HCT116 (cell line): ENCODE measurements at regions not wholly inside any gene's neighbourhood (a gene's known extent, or its start where the extent isn't known, plus 50 kb on each side); places are given as distances from the start of the nearest gene placed in this dataset.

Experiments
- ATAC-seq: fragments of 200-7000 bp; cut with Tn5 transposase; 2 replicates; pipeline ENCODE4 v1.9.1; 2020; ENCODE audit warnings: mild to moderate bottlenecking, moderate library complexity
- BruUV-seq: library from RNA; stranded (reverse); fragments of 400-500 nt; replicated peaks from 2 replicates; lab custom pipeline; 2021; lab: Mats Ljungman, UMichigan
- CTCF ChIA-PET: fragments of 300-600 bp; sonication (Branson Sonifier 250); formaldehyde crosslinking; loops from one replicate; lab custom pipeline; 2021; ENCODE audit warnings: antibody characterized with exemption; lab: Charles Lee
- POLR2A ChIA-PET: fragments of 300-600, 350-600 bp; sonication (Branson Sonifier 250); formaldehyde crosslinking; loops from one replicate; lab custom pipeline; 2021; ENCODE audit warnings: antibody characterized with exemption; lab: Charles Lee
- RAD21 ChIA-PET, 2 experiments: fragments of 300-600 bp; sonication (Branson Sonifier 250); formaldehyde crosslinking; loops; one replicate each; lab custom pipeline; 2023; ENCODE audit warnings: low total read pairs in 2 of 2; ENCODE audit not compliant: uncharacterized antibody in 2 of 2, unreplicated experiment in 2 of 2, low non-redundant PET in 1 of 2; lab: Charles Lee
- DNase-seq: peaks from one replicate; pipeline ENCODE4 v3.0.0-alpha.2; 2010; ENCODE audit warnings: low read depth, low spot score
- H2AFZ ChIP-seq: fragments of 200-600 bp; shearing (Covaris generic), sonication (generic); 2 replicates; pipeline ENCODE4 v1.6.1; 2017; ENCODE audit warnings: low read depth, mixed run types, mixed read lengths, antibody characterized with exemption, low read length; ENCODE audit not compliant: poor library complexity, severe bottlenecking
- H3K27ac ChIP-seq: 2 replicates; pipeline ENCODE4 v1.5.1; 2012; ENCODE audit warnings: low read depth, low read length
- H3K27me3 ChIP-seq: fragments of 200-600 bp; sonication (generic); 2 replicates; pipeline ENCODE4 v1.6.1; 2016; ENCODE audit warnings: mixed run types, low read length, mixed read lengths; ENCODE audit not compliant: insufficient read depth
- H3K36me3 ChIP-seq, 2 experiments: fragments of 200-500 bp in 1 of 2; fragments of 200-600 bp in 1 of 2; sonication (Bioruptor generic) in 1 of 2; sonication (generic) in 1 of 2; 2 replicates each; pipeline versions ENCODE4 v1.5.1 to v1.6.1; 2014 to 2016; ENCODE audit warnings: low read length in 2 of 2, inconsistent platforms in 1 of 2, mixed read lengths in 1 of 2, mixed run types in 1 of 2; ENCODE audit not compliant: insufficient read depth in 2 of 2, control insufficient read depth in 1 of 2
- H3K4me1 ChIP-seq, 2 experiments: fragments of 200-600 bp in 1 of 2; sonication (generic) in 1 of 2; 2 replicates each; pipeline versions ENCODE4 v1.5.1 to v1.6.1; 2012 to 2017; ENCODE audit warnings: low read length in 2 of 2, inconsistent platforms in 1 of 2, mild to moderate bottlenecking in 1 of 2, mixed read lengths in 1 of 2, mixed run types in 1 of 2, moderate library complexity in 1 of 2; ENCODE audit not compliant: insufficient read depth in 2 of 2, control insufficient read depth in 1 of 2
- H3K4me2 ChIP-seq: fragments of 200-600 bp; sonication (generic); 2 replicates; pipeline ENCODE4 v1.6.1; 2017; ENCODE audit warnings: mixed run types, low read length, mixed read lengths
- H3K4me3 ChIP-seq, 2 experiments: fragments of 200-600 bp in 1 of 2; sonication (generic) in 1 of 2; replicated peaks in 1 of 2; 2 replicates each; pipeline ENCODE4 v1.5.1; 2011 to 2016; ENCODE audit warnings: low read length in 2 of 2, control low read depth in 1 of 2, low read depth in 1 of 2, mild to moderate bottlenecking in 1 of 2, mixed read lengths in 1 of 2, mixed run types in 1 of 2
- H3K79me2 ChIP-seq: fragments of 200-600 bp; sonication (generic); 2 replicates; pipeline ENCODE4 v1.6.1; 2017; ENCODE audit warnings: mild to moderate bottlenecking, mixed run types, low read length, moderate library complexity, mixed read lengths; ENCODE audit not compliant: insufficient read depth
- H3K9ac ChIP-seq: fragments of 200-600 bp; sonication (generic); 2 replicates; pipeline ENCODE4 v1.6.1; 2016; ENCODE audit warnings: low read length, mixed read lengths
- H3K9me2 ChIP-seq: fragments of 200-600 bp; sonication (generic), shearing (Covaris generic); 2 replicates; pipeline ENCODE4 v1.6.1; 2017; ENCODE audit warnings: mixed run types, mild to moderate bottlenecking, moderate library complexity; ENCODE audit not compliant: insufficient read depth
- H3K9me3 ChIP-seq, 2 experiments: fragments of 200-500 bp in 1 of 2; fragments of 200-600 bp in 1 of 2; sonication (Bioruptor generic) in 1 of 2; sonication (generic) in 1 of 2; 2 replicates each; pipeline ENCODE4 v1.6.1; 2014 to 2017; ENCODE audit warnings: low read length in 2 of 2, mixed read lengths in 2 of 2, inconsistent platforms in 1 of 2, low read depth in 1 of 2, mild to moderate bottlenecking in 1 of 2, mixed run types in 1 of 2, moderate library complexity in 1 of 2; ENCODE audit not compliant: control insufficient read depth in 1 of 2, insufficient read depth in 1 of 2
- H4K20me1 ChIP-seq: fragments of 200-600 bp; sonication (generic), shearing (Covaris generic); 2 replicates; pipeline ENCODE4 v1.6.1; 2017; ENCODE audit warnings: mixed run types, mild to moderate bottlenecking, moderate library complexity; ENCODE audit not compliant: insufficient read depth
- ATF3 ChIP-seq: IDR thresholded peaks from 2 replicates; pipeline ENCODE4 v1.6.1; 2012
- CEBPB ChIP-seq: IDR thresholded peaks from 2 replicates; pipeline ENCODE4 v1.6.1; 2012; ENCODE audit warnings: low read depth
- EGR1 ChIP-seq: IDR thresholded peaks from 2 replicates; pipeline ENCODE4 v1.6.1; 2012; ENCODE audit warnings: low read depth
- ELF1 ChIP-seq: IDR thresholded peaks from 2 replicates; pipeline ENCODE4 v1.6.1; 2012; ENCODE audit warnings: low read depth, borderline replicate concordance
- JUND ChIP-seq: IDR thresholded peaks from 2 replicates; pipeline ENCODE4 v1.6.1; 2012
- POLR2A ChIP-seq: IDR thresholded peaks from 2 replicates; pipeline ENCODE4 v1.7.0; 2011; ENCODE audit warnings: borderline replicate concordance; ENCODE audit not compliant: insufficient read depth, insufficient read length; ENCODE audit errors: extremely low read depth
- RAD21 ChIP-seq: IDR thresholded peaks from 2 replicates; pipeline ENCODE4 v1.6.1; 2012; ENCODE audit warnings: low read depth, mild to moderate bottlenecking
- REST ChIP-seq: IDR thresholded peaks from 2 replicates; pipeline ENCODE4 v1.6.1; 2012; ENCODE audit warnings: low read depth
- SRF ChIP-seq: IDR thresholded peaks from 2 replicates; pipeline ENCODE4 v1.6.1; 2012; ENCODE audit warnings: low read depth
- TCF7L2 ChIP-seq: IDR thresholded peaks from 2 replicates; pipeline ENCODE4 v1.7.0; 2011; ENCODE audit warnings: borderline replicate concordance, inconsistent platforms; ENCODE audit not compliant: insufficient read depth, insufficient read length; ENCODE audit errors: extremely low read depth
- ZFX ChIP-seq: fragments of 450-650 bp; IDR thresholded peaks from 2 replicates; pipeline ENCODE4 v1.6.1; 2017
- intact Hi-C: fragments of 100-400 bp; cut with micrococcal nuclease; formaldehyde crosslinking; loops from 2 replicates; pipeline ENCODE4 v1.10.0; 2022
- TF ChIP-seq, protein P1 (sequence below): IDR thresholded peaks from 2 replicates; pipeline ENCODE4 v1.6.1; 2012

- Histone ChIP-seq H3K4me1 (no peaks in the 10 kb centered on the region), H3K9ac (no peak overlapping the region), H3K4me2 (no peak overlapping the region), H3K9me3 (no peaks in the 10 kb centered on the region), H3K9me2 (no peaks in the 10 kb centered on the region), H2AFZ (no peak overlapping the region), H3K36me3 (no peaks in the 10 kb centered on the region), H4K20me1 (no peaks in the 10 kb centered on the region), H3K27me3 (no peaks in the 10 kb centered on the region), H3K4me3 (no peak overlapping the region), H3K27ac (no peak overlapping the region), H3K79me2 (no peaks in the 10 kb centered on the region)
- no peak for TF ChIP-seq CEBPB
- TF ChIP-seq, protein P1, sequence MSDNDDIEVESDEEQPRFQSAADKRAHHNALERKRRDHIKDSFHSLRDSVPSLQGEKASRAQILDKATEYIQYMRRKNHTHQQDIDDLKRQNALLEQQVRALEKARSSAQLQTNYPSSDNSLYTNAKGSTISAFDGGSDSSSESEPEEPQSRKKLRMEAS = no peak
- no peak for TF ChIP-seq ATF3
- TF ChIP-seq TCF7L2 = no peak
- no peak for TF ChIP-seq ELF1
- TF ChIP-seq SRF = no peak
- no peak for TF ChIP-seq ZFX
- no peak for TF ChIP-seq RAD21
- TF ChIP-seq REST = no peak
- TF ChIP-seq JUND = no peak
- TF ChIP-seq EGR1 = no peak
- TF ChIP-seq POLR2A = no peak
- BruUV-seq = no TSS peak
- ChIA-PET RAD21 (no interaction called here), POLR2A (no interaction called here), CTCF (no interaction called here)
- no peak for DNase-seq
- intact Hi-C loops = no loop called here
- no peak for ATAC-seq
Observed at GRCh38 chr14:44081146-44081545, 425.9 kb downstream of the FSCB start.
